ENCODE measurements at regions not wholly inside any gene's neighbourhood (a gene's known extent, or its start where the extent isn't known, plus 50 kb on each side); places are given as distances from the start of the nearest gene placed in this dataset.
A peak's percentile ranks its signal among the peaks of the same experiment; 100 is the strongest.

DNA sequence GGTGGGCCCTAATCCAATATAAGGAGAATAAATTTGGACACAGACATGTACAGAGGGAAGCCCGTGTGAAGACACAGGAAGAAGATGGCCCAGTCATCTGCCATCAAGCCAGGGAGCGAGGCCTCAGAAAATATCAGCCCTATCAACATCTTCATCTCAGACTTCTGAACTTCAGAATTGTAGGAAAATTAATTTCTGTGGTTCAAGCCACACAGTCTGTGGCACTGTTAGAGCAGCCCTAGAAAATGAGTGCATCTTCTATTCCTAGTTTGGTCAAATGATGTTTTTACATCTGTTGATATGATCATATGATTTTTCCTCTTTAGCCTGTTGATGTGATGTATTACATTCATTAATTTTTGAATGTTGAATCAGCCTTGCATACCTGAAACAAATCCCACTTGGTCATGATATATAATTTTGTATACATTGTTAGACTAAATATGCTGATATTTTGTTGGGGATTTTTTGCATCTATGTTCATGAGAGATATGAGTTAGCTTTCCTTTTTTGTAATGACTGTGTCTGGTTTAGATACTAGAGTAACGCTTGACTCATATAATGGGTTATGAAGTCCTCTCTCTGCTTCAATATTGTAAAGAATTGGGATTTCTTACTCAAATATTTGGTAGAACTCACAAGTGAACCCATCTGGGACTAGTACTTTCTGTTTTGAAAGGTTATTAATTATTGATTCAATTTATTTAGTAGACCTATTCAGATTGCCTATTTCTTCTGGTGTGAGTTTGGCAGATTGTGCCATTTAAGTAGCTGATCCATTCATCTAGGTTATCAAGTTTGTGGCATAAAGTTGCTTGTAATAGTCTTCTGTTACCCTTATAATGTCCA lies 451.4 kb downstream of the EIPR1 start (continued):
- TF ChIP-seq MTA2 (IDR thresholded peaks at IDR 0.05; ENCODE audit: low read depth) (no peak), USF1 (IDR thresholded peaks at IDR 0.05; ENCODE audit: borderline replicate concordance, extremely low read length, insufficient read depth, low read depth, low read length) (no peak), CBX5 (IDR thresholded peaks at IDR 0.05; ENCODE audit: low read depth) (no peak), HDAC6 (IDR thresholded peaks at IDR 0.05; ENCODE audit: unreplicated experiment) (no peak), RUNX3 (IDR thresholded peaks at IDR 0.05; ENCODE audit: low read length) (peak; percentile 34; the same call in 1 of the 2 replicates), USF2 (IDR thresholded peaks at IDR 0.05; ENCODE audit: borderline replicate concordance, low read depth, low read length) (no peak), E4F1 (IDR thresholded peaks at IDR 0.05; ENCODE audit: borderline replicate concordance, partially characterized antibody) (no peak), ZNF207 (IDR thresholded peaks at IDR 0.05; ENCODE audit: borderline replicate concordance) (no peak), MTA3 (IDR thresholded peaks at IDR 0.05; ENCODE audit: borderline replicate concordance, low read length) (no peak), CREB1 (IDR thresholded peaks at IDR 0.05; ENCODE audit: low read depth) (no peak), NR2F1 (conservative IDR thresholded peaks at IDR 0.05) (no peak), EP300 (IDR thresholded peaks at IDR 0.05; ENCODE audit: borderline replicate concordance in 1 of 2, control insufficient read depth in 1 of 2, low read depth in 2 of 2, low read length in 2 of 2) (no peak), BCL11A (IDR thresholded peaks at IDR 0.05; ENCODE audit: low read depth, low read length) (0 out of 2 replicates have a peak, but pooled peaks have one; percentile 34), IRF4 (IDR thresholded peaks at IDR 0.05; ENCODE audit: low read depth, low read length) (no peak), GATAD2B (conservative IDR thresholded peaks at IDR 0.05; ENCODE audit: low read depth) (no peak), RFX5 (IDR thresholded peaks at IDR 0.05; ENCODE audit: low read depth, low read length) (no peak)
- TF ChIP-seq, protein P1, sequence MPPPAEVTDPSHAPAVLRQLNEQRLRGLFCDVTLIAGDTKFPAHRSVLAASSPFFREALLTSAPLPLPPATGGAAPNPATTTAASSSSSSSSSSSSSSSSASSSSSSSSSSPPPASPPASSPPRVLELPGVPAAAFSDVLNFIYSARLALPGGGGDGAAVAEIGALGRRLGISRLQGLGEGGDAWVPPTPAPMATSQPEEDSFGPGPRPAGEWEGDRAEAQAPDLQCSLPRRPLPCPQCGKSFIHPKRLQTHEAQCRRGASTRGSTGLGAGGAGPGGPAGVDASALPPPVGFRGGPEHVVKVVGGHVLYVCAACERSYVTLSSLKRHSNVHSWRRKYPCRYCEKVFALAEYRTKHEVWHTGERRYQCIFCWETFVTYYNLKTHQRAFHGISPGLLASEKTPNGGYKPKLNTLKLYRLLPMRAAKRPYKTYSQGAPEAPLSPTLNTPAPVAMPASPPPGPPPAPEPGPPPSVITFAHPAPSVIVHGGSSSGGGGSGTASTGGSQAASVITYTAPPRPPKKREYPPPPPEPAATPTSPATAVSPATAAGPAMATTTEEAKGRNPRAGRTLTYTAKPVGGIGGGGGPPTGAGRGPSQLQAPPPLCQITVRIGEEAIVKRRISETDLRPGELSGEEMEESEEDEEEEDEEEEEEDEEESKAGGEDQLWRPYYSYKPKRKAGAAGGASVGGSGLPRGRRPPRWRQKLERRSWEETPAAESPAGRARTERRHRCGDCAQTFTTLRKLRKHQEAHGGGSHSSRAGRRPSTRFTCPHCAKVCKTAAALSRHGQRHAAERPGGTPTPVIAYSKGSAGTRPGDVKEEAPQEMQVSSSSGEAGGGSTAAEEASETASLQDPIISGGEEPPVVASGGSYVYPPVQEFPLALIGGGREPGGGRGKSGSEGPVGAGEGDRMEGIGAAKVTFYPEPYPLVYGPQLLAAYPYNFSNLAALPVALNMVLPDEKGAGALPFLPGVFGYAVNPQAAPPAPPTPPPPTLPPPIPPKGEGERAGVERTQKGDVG (CRISPR knock-in tag; IDR thresholded peaks at IDR 0.05) = no peak
- TF ChIP-seq, protein P2, sequence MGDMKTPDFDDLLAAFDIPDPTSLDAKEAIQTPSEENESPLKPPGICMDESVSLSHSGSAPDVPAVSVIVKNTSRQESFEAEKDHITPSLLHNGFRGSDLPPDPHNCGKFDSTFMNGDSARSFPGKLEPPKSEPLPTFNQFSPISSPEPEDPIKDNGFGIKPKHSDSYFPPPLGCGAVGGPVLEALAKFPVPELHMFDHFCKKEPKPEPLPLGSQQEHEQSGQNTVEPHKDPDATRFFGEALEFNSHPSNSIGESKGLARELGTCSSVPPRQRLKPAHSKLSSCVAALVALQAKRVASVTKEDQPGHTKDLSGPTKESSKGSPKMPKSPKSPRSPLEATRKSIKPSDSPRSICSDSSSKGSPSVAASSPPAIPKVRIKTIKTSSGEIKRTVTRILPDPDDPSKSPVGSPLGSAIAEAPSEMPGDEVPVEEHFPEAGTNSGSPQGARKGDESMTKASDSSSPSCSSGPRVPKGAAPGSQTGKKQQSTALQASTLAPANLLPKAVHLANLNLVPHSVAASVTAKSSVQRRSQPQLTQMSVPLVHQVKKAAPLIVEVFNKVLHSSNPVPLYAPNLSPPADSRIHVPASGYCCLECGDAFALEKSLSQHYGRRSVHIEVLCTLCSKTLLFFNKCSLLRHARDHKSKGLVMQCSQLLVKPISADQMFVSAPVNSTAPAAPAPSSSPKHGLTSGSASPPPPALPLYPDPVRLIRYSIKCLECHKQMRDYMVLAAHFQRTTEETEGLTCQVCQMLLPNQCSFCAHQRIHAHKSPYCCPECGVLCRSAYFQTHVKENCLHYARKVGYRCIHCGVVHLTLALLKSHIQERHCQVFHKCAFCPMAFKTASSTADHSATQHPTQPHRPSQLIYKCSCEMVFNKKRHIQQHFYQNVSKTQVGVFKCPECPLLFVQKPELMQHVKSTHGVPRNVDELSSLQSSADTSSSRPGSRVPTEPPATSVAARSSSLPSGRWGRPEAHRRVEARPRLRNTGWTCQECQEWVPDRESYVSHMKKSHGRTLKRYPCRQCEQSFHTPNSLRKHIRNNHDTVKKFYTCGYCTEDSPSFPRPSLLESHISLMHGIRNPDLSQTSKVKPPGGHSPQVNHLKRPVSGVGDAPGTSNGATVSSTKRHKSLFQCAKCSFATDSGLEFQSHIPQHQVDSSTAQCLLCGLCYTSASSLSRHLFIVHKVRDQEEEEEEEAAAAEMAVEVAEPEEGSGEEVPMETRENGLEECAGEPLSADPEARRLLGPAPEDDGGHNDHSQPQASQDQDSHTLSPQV (IDR thresholded peaks at IDR 0.05) = no peak

All from GM12878 (cell line).